Kidney (tissue), 13 donors: ENCODE measurements at regions not wholly inside any gene's neighbourhood (a gene's known extent, or its start where the extent isn't known, plus 50 kb on each side); places are given as distances from the start of the nearest gene placed in this dataset.
A peak's percentile ranks its signal among the peaks of the same experiment; 100 is the strongest.
"Not testable (repeated sequence)": the region's sequence is repeated elsewhere in the genome, so short reads cannot be mapped to it uniquely, and the experiment has no call there.

ENCODE experiments used
- DNase-seq, 5 donors: peaks; one replicate each; pipeline ENCODE4 v3.0.0-alpha.2; 2013 to 2020
- FAIRE-seq: peaks from 2 replicates; lab custom pipeline; 2012; peaks lifted over from hg19 to GRCh38; lab: Jason Lieb, UNC
- H3K27ac ChIP-seq, 2 donors: one replicate each; pipeline ENCODE4 v1.7.0; 2013; ENCODE audit warnings: low read depth in 2 of 2, low read length in 2 of 2, inconsistent platforms in 1 of 2
- H3K27me3 ChIP-seq: one replicate; pipeline ENCODE4 v1.7.1; 2013; ENCODE audit warnings: low read length, inconsistent platforms; ENCODE audit not compliant: control insufficient read depth, insufficient read depth
- H3K36me3 ChIP-seq, 3 donors: one replicate each; pipeline versions ENCODE4 v1.7.0 to v1.7.1; 2013; ENCODE audit warnings: low read length in 3 of 3, control low read depth in 1 of 3, inconsistent platforms in 1 of 3; ENCODE audit not compliant: insufficient read depth in 3 of 3, control insufficient read depth in 2 of 3
- H3K4me1 ChIP-seq, 3 donors: one replicate each; pipeline versions ENCODE4 v1.7.0 to v1.7.1; 2013; ENCODE audit warnings: low read length in 3 of 3, inconsistent platforms in 1 of 3, low read depth in 1 of 3; ENCODE audit not compliant: control insufficient read depth in 2 of 3, insufficient read depth in 2 of 3
- H3K4me3 ChIP-seq, 3 donors: one replicate each; pipeline versions ENCODE4 v1.7.0 to v1.8.1; 2013; ENCODE audit warnings: low read length in 3 of 3, control low read depth in 1 of 3, inconsistent platforms in 1 of 3
- H3K9ac ChIP-seq, 3 donors: one replicate each; pipeline versions ENCODE4 v1.7.0 to v1.7.1; 2013; ENCODE audit warnings: low read length in 3 of 3, control low read depth in 1 of 3, inconsistent platforms in 1 of 3
- H3K9me3 ChIP-seq, 3 donors: one replicate each; pipeline versions ENCODE4 v1.7.0 to v1.7.1; 2013; ENCODE audit warnings: low read length in 3 of 3, control low read depth in 1 of 3, inconsistent platforms in 1 of 3; ENCODE audit not compliant: control insufficient read depth in 2 of 3, insufficient read depth in 1 of 3
- CTCF ChIP-seq: IDR thresholded peaks from 3 replicates; pipeline ENCODE4 v1.5.1; 2012; ENCODE audit warnings: mild to moderate bottlenecking, moderate library complexity, borderline replicate concordance; ENCODE audit not compliant: insufficient read depth; ENCODE audit errors: extremely low read depth
- intact Hi-C: fragments of 100-400 bp; cut with DNase I; formaldehyde crosslinking; loops from one replicate; pipeline ENCODE4 v1.11.1; 2022
- donor health status: control.
- donor health status: control.
- donor health status: control.
- donor health status: control.
- donor health status: control.
- donor health status: DM: yes; HTN: yes; CAD: no.
- donor health status: Normal renal cell carcinoma (clear cell type).

GRCh38 chr3:96478496-96478895, 335.9 kb upstream of the EPHA6 start:
- Histone ChIP-seq H3K4me3 (no peak overlapping the region), H3K4me1 (no peaks in the 10 kb centered on the region), H3K27me3 (no peaks in the 10 kb centered on the region), H3K9me3 (no peaks in the 10 kb centered on the region), H3K27ac (no peak overlapping the region), H3K36me3 (no peaks in the 10 kb centered on the region), H3K9ac (no peak overlapping the region)
- FAIRE-seq (no peak), DNase-seq (no peak)
- intact Hi-C loops = no loop called here
- no peak for TF ChIP-seq CTCF

- no peak for FAIRE-seq
- intact Hi-C loops = no loop called here
- no peaks in the 10 kb centered on the region for H3K4me1 ChIP-seq
- H3K9ac ChIP-seq = no peak overlapping the region
- H3K27ac ChIP-seq = no peak overlapping the region
- H3K9me3 ChIP-seq = no peaks in the 10 kb centered on the region
- H3K4me3 ChIP-seq = no peak overlapping the region
- no peak for TF ChIP-seq CTCF
- H3K27me3 ChIP-seq = no peaks in the 10 kb centered on the region
- H3K36me3 ChIP-seq = no peaks in the 10 kb centered on the region
- DNase-seq = peak in 1 of 5 donors; percentile 26
Measured at GRCh38 chr3:96480881-96481280, 333.5 kb upstream of the EPHA6 start.

- H3K9ac ChIP-seq, H3K4me1 ChIP-seq, intact Hi-C loops, H3K36me3 ChIP-seq, H3K27me3 ChIP-seq, H3K27ac ChIP-seq, H3K9me3 ChIP-seq, FAIRE-seq, DNase-seq, H3K4me3 ChIP-seq: not testable (repeated sequence)
Measured at GRCh38 chr3:96483191-96483590, 331.2 kb upstream of the EPHA6 start.

GRCh38 chr3:96483781-96484180, 330.6 kb upstream of the EPHA6 start:
- Histone ChIP-seq H3K9ac (no peak overlapping the region), H3K9me3 (no peaks in the 10 kb centered on the region), H3K36me3 (no peaks in the 10 kb centered on the region), H3K4me1 (no peaks in the 10 kb centered on the region), H3K27me3 (no peaks in the 10 kb centered on the region), H3K4me3 (no peak overlapping the region), H3K27ac (no peak overlapping the region)
- DNase-seq (no peak), FAIRE-seq (peak; percentile 3)
- TF ChIP-seq CTCF = no peak
- intact Hi-C loops = no loop called here
